ENCODE measurements at regions not wholly inside any gene's neighbourhood (a gene's known extent, or its start where the extent isn't known, plus 50 kb on each side); places are given as distances from the start of the nearest gene placed in this dataset.
"Not testable (repeated sequence)": the region's sequence is repeated elsewhere in the genome, so short reads cannot be mapped to it uniquely, and the experiment has no call there.

GRCh38 chr14:85911044-85911443, 381.1 kb downstream of the FLRT2 start:
- DNase-seq, result no peak

GRCh38 chr14:85909581-85909980, 379.6 kb downstream of the FLRT2 start:
- DNase-seq, result no peak

GRCh38 chr14:85907536-85907935, 377.6 kb downstream of the FLRT2 start:
- no peak for DNase-seq

DNA sequence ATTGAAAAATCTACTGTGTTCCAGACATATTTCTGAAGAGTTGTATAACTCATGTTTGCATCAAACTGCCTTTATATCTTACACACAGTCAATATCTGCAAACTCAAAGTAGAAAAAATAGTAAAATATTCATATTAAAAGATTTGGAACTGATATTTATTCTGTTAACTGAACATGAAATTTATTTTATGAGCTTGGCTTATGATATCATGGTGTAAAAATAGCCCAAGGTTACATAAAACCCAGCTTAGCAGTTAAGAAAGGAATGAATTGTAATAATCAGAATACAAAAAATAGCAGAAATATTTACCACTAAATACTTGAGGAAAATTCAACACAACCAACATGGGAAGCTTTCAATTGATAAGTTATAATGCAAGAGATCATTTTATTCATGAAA, 367.9 kb downstream of the FLRT2 start:
- DNase-seq, result no peak

- no peak for DNase-seq
Measured at GRCh38 chr14:85895603-85896002, 365.7 kb downstream of the FLRT2 start.

GRCh38 chr14:85892251-85892650, 362.3 kb downstream of the FLRT2 start:
- no peak for DNase-seq

- no peak for DNase-seq
Measured at GRCh38 chr14:85883966-85884365, 354.0 kb downstream of the FLRT2 start.

GRCh38 chr14:85883101-85883500, 353.2 kb downstream of the FLRT2 start:
- DNase-seq, result no peak

GRCh38 chr14:85881935-85882334, 352.0 kb downstream of the FLRT2 start:
- no peak for DNase-seq

DNA sequence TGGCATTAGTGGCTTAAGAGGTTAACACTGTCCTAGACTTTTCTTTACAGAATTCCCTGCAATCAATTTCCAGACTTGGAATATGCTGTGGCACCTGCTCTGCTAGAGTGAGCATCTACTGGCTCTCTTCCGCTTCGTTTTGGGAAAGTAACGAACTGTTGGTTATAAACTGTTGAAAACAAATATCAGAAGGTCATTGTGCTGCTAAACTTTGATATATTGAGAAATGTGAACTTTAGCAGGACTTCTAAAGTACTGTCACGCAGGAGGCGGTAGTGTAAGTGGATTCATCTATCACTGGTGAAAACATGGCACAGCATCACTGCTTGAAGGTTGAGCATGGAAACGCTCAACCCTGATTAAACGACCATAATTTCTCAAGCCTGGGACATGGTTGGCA, 348.9 kb downstream of the FLRT2 start:
- DNase-seq, result no peak

DNA sequence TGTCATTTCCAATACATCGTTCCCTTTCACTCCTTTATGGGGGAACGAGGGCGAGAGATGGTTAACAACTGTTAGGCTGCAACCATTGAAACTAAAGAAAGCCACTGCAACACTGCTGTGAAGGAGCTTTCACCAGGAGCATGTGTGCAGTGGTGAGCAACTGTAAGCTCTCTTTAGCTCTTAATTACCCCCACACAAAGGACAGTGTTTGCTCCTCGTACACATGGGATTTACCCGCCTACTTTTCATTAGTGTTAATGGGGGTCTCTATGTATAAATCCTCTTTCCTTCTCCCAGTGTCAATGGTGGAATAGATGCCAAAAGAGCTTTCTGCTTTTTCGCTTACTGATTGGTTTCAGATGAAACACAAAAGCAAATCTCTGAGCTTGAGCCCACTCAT, 343.1 kb downstream of the FLRT2 start:
- peak; percentile 12 to 67 for DNase-seq

DNA sequence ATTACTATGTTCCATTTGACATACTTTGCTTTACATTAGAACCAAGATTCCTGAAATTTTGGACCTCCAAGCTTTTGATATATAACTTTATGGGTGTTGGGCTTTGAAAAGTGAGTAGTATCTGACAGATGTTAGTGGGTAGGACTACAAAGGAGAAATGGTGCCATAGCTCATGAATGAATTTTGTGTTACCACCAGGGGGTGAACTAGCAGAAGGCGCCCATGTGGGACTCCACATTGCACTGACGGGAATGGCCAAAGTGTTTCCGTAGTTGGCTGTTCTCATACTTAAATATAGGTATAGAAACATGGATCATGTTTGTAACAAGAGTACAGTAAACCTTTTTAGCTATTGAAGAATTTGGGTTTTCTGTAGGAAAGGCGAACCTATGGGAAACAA, 337.5 kb downstream of the FLRT2 start:
- DNase-seq, result no peak

- no peak for DNase-seq
Measured at GRCh38 chr14:85865701-85866100, 335.8 kb downstream of the FLRT2 start.

GRCh38 chr14:85858634-85859033, 328.7 kb downstream of the FLRT2 start:
- DNase-seq, result no peak

DNA sequence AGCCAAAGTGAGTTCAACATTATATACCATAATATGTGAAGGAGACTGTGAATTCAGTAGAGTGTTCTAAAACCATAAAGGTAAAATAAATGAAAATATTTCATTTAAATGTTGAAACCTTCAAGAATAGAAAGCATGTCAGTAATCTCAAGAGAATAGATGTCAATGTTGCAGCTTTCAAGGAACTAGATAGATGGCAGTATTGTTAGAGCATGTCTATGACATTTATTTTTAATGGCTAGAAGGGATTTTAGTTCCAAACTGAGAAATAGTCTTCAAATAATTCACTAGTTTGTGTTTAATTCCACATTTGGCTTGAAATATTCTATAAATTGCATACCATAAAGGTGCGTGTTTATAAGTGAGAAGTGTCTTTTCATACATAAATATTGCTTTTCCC, 326.5 kb downstream of the FLRT2 start:
- DNase-seq, result no peak

GRCh38 chr14:85853996-85854526, 324.1 kb downstream of the FLRT2 start:
- no peak for DNase-seq

GRCh38 chr14:85852906-85853305, 323.0 kb downstream of the FLRT2 start:
- no peak for DNase-seq

GRCh38 chr14:85852123-85852522, 322.2 kb downstream of the FLRT2 start:
- DNase-seq, result not testable (repeated sequence)

GRCh38 chr14:85830549-85830948, 300.6 kb downstream of the FLRT2 start:
- DNase-seq, result peak; percentile 33 to 58

- DNase-seq, result not testable (repeated sequence)
Measured at GRCh38 chr14:85829601-85830000, 299.7 kb downstream of the FLRT2 start.

DNA sequence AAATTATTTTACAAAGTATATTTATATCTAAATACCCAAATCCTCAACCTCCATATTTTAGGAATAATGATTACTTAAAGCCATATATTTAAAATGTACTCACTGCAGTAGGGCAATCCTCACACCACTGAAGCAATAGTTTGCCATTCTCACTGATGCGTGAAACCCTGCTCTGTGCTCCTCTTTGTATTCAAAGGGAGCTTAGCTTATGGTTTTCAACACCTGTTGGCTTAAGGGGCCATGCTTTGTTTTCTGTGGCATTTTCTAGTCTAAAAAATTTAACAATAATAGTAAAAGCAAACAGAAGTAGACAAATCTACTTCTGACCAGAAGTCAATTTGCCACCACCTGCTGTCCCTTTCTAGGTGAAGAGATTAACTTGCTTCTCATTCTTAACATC, 294.6 kb downstream of the FLRT2 start:
- DNase-seq, result peak; percentile 67 to 80

DNA sequence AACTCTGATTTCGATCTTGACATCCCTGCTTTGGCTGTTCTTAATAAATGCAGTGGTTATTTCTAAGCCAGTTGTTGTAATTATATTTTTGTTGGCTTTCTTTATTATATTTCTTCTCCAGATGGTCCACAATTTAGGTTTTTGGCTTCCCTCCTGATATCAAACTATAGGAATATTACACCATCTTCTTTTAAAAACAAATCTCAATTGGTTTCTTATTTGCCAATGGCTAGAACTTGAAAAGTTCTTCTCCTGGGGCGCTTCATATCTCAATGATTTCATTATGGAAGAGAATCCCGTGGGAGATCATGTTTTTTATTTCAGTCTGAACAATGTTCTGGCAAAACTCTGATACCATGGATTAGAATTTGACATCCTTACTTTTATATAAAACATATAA, 292.3 kb downstream of the FLRT2 start:
- DNase-seq, result no peak

- DNase-seq, result no peak
Measured at GRCh38 chr14:85817430-85817829, 287.5 kb downstream of the FLRT2 start.

DNA sequence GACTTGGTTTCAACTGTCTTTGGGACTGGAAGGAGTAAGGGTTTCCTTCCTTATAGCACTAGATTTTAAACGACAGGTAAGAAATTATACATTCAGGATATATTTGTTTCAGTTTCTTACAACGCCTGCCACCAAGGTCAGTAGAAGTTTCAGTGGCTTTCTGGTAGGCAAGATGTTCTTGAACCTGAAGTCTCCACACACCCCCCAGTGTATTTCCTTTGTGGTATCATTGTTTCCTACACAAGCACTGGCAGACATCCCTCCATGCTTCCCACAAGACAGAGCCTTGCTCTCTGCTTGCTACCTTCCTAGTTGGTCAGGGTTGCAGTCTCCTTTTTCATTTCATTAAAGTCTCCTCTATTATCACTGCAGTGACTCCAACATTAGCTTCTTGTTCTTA, 283.1 kb downstream of the FLRT2 start:
- DNase-seq, result no peak

DNA sequence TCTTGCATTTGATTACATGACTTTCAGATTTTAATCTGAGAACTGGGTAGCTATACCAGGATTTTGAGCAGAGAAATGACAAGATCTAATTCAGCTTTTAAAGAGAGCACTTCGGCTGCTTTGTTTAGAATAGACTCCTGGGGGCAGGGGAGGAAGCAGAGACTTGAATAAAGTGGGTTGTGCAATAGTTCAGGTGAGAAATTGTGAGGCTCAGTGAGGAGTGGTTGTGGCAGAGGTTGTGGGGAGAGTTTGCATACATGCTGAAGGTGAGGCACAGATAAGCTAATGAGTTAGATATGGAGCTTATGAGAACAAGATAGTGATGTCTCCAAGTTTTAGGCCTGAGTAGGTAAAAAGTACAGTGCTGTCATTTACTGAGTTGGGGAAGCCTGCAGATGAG, 281.4 kb downstream of the FLRT2 start:
- DNase-seq, result no peak

- DNase-seq, result no peak
Measured at GRCh38 chr14:85799668-85800067, 269.7 kb downstream of the FLRT2 start.

All from NCI-H187 (cell line).